ENCODE measurements at regions not wholly inside any gene's neighbourhood (a gene's known extent, or its start where the extent isn't known, plus 50 kb on each side); places are given as distances from the start of the nearest gene placed in this dataset.

DNA sequence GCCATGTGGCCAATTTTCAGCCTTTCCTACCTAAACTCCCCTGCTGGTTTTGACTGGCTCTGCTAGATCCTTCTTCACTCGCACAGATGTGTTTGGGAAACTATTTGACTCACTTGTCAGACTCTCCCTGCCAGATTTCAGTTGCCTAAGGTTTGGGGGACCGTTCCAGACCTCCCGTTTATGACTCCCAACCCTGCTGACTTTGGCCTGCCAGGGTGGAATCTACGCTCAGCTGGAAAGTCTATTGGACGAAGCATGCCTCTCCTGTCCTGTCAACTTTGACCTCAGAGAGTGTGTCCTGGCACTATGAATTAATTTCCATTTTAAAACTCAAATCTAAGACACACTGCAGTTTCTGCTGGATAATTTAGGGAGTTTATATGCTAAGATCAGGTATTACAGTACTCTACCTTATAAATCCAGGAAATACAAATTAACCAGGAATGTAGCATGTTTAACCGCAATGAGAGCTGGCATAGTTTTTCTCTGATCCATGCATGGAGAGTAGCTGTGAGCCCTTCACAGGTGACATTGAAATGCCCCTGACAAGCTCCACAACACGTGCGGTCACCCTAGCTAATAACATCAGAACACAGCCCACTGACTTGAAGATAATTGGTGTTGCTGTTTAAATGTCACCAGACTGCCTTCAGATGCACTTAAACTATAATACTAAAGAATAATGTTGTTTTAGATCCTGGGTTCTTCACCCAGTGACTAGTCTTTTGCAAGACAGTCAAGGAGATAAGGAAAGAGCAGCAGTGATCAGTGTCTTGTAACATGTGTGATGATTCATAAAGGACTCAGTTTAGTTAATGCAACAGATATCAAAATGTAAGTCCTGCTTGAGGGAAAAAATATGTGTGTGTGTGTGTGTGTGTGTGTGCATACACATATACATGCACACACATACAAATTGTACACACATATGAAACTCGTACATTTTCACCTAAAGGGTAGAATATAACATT lies 223.0 kb upstream of the MCTP2 start:
- TF ChIP-seq CTCF (IDR thresholded peaks at IDR 0.05 in 2 of 3, conservative IDR thresholded peaks at IDR 0.05 in 1 of 3; ENCODE audit: control insufficient read depth in 2 of 3, extremely low read depth in 1 of 3, insufficient read depth in 1 of 3, low read depth in 3 of 3, low read length in 3 of 3) (no peak), POLR2AphosphoS2 (IDR thresholded peaks at IDR 0.05; ENCODE audit: low read depth, low read length) (no peak), POLR2A (IDR thresholded peaks at IDR 0.05; ENCODE audit: low read depth, low read length) (no peak), ATF3 (IDR thresholded peaks at IDR 0.05; ENCODE audit: borderline replicate concordance, extremely low read depth, low read depth, low read length) (no peak), ZBTB40 (IDR thresholded peaks at IDR 0.05; ENCODE audit: borderline replicate concordance) (no peak), HDAC2 (IDR thresholded peaks at IDR 0.05) (no peak), ATF2 (IDR thresholded peaks at IDR 0.05; ENCODE audit: low read length) (no peak), TAF1 (IDR thresholded peaks at IDR 0.05; ENCODE audit: borderline replicate concordance, low read depth, low read length) (no peak), SMARCA5 (IDR thresholded peaks at IDR 0.05) (no peak), BMI1 (IDR thresholded peaks at IDR 0.05; ENCODE audit: borderline replicate concordance) (no peak), CEBPB (IDR thresholded peaks at IDR 0.05; ENCODE audit: borderline replicate concordance in 1 of 2, low read depth in 2 of 2, low read length in 2 of 2) (no peak), GABPA (IDR thresholded peaks at IDR 0.05; ENCODE audit: low read depth) (no peak), REST (IDR thresholded peaks at IDR 0.05; ENCODE audit: low read depth, low read length) (no peak), SKIL (IDR thresholded peaks at IDR 0.05; ENCODE audit: low read depth, poor library complexity, severe bottlenecking) (no peak)

Data from GM12878 (cell line).